KMS-11 (cell line): ENCODE measurements at regions not wholly inside any gene's neighbourhood (a gene's known extent, or its start where the extent isn't known, plus 50 kb on each side); places are given as distances from the start of the nearest gene placed in this dataset.

Experiments
- H2AFZ ChIP-seq: fragments of 200-600 bp; sonication (generic); 2 replicates; pipeline ENCODE4 v1.6.1; 2016; ENCODE audit warnings: antibody characterized with exemption, mixed run types, low read depth
- H3K27ac ChIP-seq: fragments of 200-600 bp; sonication (generic); 2 replicates; pipeline ENCODE4 v1.6.1; 2016; ENCODE audit warnings: mild to moderate bottlenecking, mixed run types
- H3K27me3 ChIP-seq: fragments of 200-600 bp; sonication (generic); 2 replicates; pipeline ENCODE4 v1.6.1; 2017; ENCODE audit warnings: mild to moderate bottlenecking, low read depth, mixed run types, moderate library complexity; ENCODE audit not compliant: insufficient read depth
- H3K36me3 ChIP-seq: fragments of 200-600 bp; sonication (generic); 2 replicates; pipeline ENCODE4 v1.6.1; 2017; ENCODE audit warnings: mild to moderate bottlenecking, mixed run types; ENCODE audit not compliant: insufficient read depth
- H3K4me1 ChIP-seq: fragments of 200-600 bp; sonication (generic); 2 replicates; pipeline ENCODE4 v1.6.1; 2016; ENCODE audit warnings: mild to moderate bottlenecking, low read depth, mixed run types; ENCODE audit not compliant: poor library complexity, severe bottlenecking
- H3K4me2 ChIP-seq: fragments of 200-600 bp; sonication (generic); 2 replicates; pipeline ENCODE4 v1.7.0; 2016; ENCODE audit warnings: mild to moderate bottlenecking, mixed run types
- H3K4me3 ChIP-seq: fragments of 200-600 bp; sonication (generic); IDR thresholded peaks from 2 replicates; pipeline ENCODE4 v1.6.1; 2017; ENCODE audit warnings: low read depth, low read length, mixed read lengths; ENCODE audit not compliant: insufficient read depth
- H3K79me2 ChIP-seq: fragments of 200-600 bp; sonication (generic); 2 replicates; pipeline ENCODE4 v1.6.1; 2016; ENCODE audit warnings: low read depth, mixed run types; ENCODE audit not compliant: insufficient read depth
- H3K9ac ChIP-seq: fragments of 200-600 bp; sonication (generic); 2 replicates; pipeline ENCODE4 v1.6.1; 2016; ENCODE audit warnings: mild to moderate bottlenecking, mixed run types
- H4K20me1 ChIP-seq: fragments of 200-600 bp; sonication (generic); 2 replicates; pipeline ENCODE4 v1.6.1; 2016; ENCODE audit warnings: mild to moderate bottlenecking, mixed run types; ENCODE audit not compliant: insufficient read depth
- CTCF ChIP-seq: fragments of 200-600 bp; sonication (generic); conservative IDR thresholded peaks from 2 replicates; pipeline ENCODE4 v1.6.1; 2017; ENCODE audit warnings: low read depth, mild to moderate bottlenecking, antibody characterized with exemption, low read length, moderate library complexity, mixed read lengths

GRCh38 chr4:18155067-18156041 lies 133.8 kb upstream of the LCORL start:
- Histone ChIP-seq H3K4me3 (no peak overlapping the region), H3K27me3 (no peaks in the 10 kb centered on the region), H3K79me2 (no peaks in the 10 kb centered on the region), H2AFZ (no peak overlapping the region), H3K27ac (no peak overlapping the region), H4K20me1 (no peaks in the 10 kb centered on the region), H3K36me3 (no peaks in the 10 kb centered on the region), H3K4me1 (no peaks in the 10 kb centered on the region), H3K4me2 (no peak overlapping the region), H3K9ac (no peak overlapping the region)
- TF ChIP-seq CTCF: no peak

GRCh38 chr4:18138076-18138665 lies 116.6 kb upstream of the LCORL start:
- no peak overlapping the region for H2AFZ ChIP-seq
- no peak for TF ChIP-seq CTCF
- H3K27ac ChIP-seq: no peak overlapping the region
- H3K4me1 ChIP-seq: no peaks in the 10 kb centered on the region
- no peak overlapping the region for H3K4me3 ChIP-seq
- H3K36me3 ChIP-seq: no peaks in the 10 kb centered on the region
- no peaks in the 10 kb centered on the region for H3K27me3 ChIP-seq
- H3K9ac ChIP-seq: no peak overlapping the region
- H4K20me1 ChIP-seq: no peaks in the 10 kb centered on the region
- H3K79me2 ChIP-seq: no peaks in the 10 kb centered on the region
- no peak overlapping the region for H3K4me2 ChIP-seq

GRCh38 chr4:18134111-18134510 lies 112.6 kb upstream of the LCORL start:
- Histone ChIP-seq H3K27me3 (no peaks in the 10 kb centered on the region), H3K27ac (no peak overlapping the region), H4K20me1 (no peaks in the 10 kb centered on the region), H3K4me1 (no peaks in the 10 kb centered on the region), H3K79me2 (no peaks in the 10 kb centered on the region), H3K4me3 (no peak overlapping the region), H3K36me3 (no peaks in the 10 kb centered on the region), H2AFZ (no peak overlapping the region), H3K4me2 (no peak overlapping the region), H3K9ac (no peak overlapping the region)
- no peak for TF ChIP-seq CTCF

GRCh38 chr4:18130256-18130655 lies 108.7 kb upstream of the LCORL start:
- Histone ChIP-seq H3K36me3 (no peaks in the 10 kb centered on the region), H3K9ac (no peak overlapping the region), H3K27me3 (no peaks in the 10 kb centered on the region), H4K20me1 (no peaks in the 10 kb centered on the region), H3K4me3 (no peak overlapping the region), H3K4me2 (no peak overlapping the region), H2AFZ (no peak overlapping the region), H3K4me1 (no peaks in the 10 kb centered on the region), H3K27ac (no peak overlapping the region), H3K79me2 (no peaks in the 10 kb centered on the region)
- TF ChIP-seq CTCF: no peak
